MG63 (cell line): ENCODE measurements at regions not wholly inside any gene's neighbourhood (a gene's known extent, or its start where the extent isn't known, plus 50 kb on each side); places are given as distances from the start of the nearest gene placed in this dataset.
"Not testable (repeated sequence)": the region's sequence is repeated elsewhere in the genome, so short reads cannot be mapped to it uniquely, and the experiment has no call there.

Source experiments
- DNase-seq: peaks from one replicate; pipeline ENCODE4 v3.0.0-alpha.2; 2020
- H3K27me3 ChIP-seq: fragments of 250-450 bp; sonication (Bioruptor Pico); 2 replicates; pipeline ENCODE4 v1.5.1; 2020; ENCODE audit warnings: mild to moderate bottlenecking, moderate library complexity
- H3K36me3 ChIP-seq: fragments of 250-450 bp; sonication (Bioruptor Pico); 2 replicates; pipeline ENCODE4 v1.5.1; 2020; ENCODE audit warnings: mild to moderate bottlenecking, moderate library complexity
- H3K4me3 ChIP-seq: fragments of 250-450 bp; sonication (Bioruptor Pico); 2 replicates; pipeline ENCODE4 v1.5.1; 2020; ENCODE audit warnings: mild to moderate bottlenecking, moderate library complexity
- H3K9me3 ChIP-seq: fragments of 250-450 bp; sonication (Bioruptor Pico); 2 replicates; pipeline ENCODE4 v1.5.1; 2020; ENCODE audit warnings: mild to moderate bottlenecking, moderate library complexity

DNA sequence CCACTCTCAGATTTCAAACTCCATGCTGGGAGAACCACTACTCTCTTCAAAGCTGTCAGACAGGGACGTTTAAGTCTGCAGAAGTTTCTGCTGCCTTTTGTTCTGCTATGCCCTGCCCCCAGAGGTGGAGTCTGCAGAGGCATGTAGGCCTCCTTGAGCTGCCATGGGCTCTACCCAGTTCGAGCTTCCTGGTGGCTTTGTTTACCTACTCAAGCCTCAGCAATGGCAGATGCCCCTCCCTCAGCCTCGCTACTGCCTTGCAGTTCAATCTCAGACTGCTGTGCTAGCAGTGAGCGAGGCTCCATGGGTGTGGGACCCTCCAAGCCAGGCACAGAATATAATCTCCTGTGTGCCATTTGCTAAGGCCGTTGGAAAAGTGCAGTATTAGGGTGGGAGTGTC is 51.4 kb upstream of the FAM13C start:
- not testable (repeated sequence) for H3K27me3 ChIP-seq, H3K9me3 ChIP-seq, H3K4me3 ChIP-seq, H3K36me3 ChIP-seq, DNase-seq
